GM23338 (cell line): ENCODE measurements at regions not wholly inside any gene's neighbourhood (a gene's known extent, or its start where the extent isn't known, plus 50 kb on each side); places are given as distances from the start of the nearest gene placed in this dataset.

Experiments used
- CREB1 ChIP-seq: fragments of 250-450 bp; sonication (Bioruptor Pico); IDR thresholded peaks from 2 replicates; pipeline ENCODE4 v1.5.0; 2020; ENCODE audit warnings: low read depth, mild to moderate bottlenecking, moderate library complexity
- CTCF ChIP-seq, 2 experiments: fragments of 200-600 bp in 1 of 2; sonication (generic) in 1 of 2; conservative IDR thresholded peaks; 2 replicates each; pipeline versions ENCODE4 v1.5.1 to v1.6.1; 2016 to 2017; ENCODE audit warnings: antibody characterized with exemption in 2 of 2, low read depth in 2 of 2, mild to moderate bottlenecking in 2 of 2, moderate library complexity in 1 of 2
- ETS1 ChIP-seq: IDR thresholded peaks from 2 replicates; pipeline ENCODE4 v1.6.1; 2016; ENCODE audit warnings: antibody characterized with exemption
- EZH2 ChIP-seq: fragments of 200-600 bp; sonication (generic); IDR thresholded peaks from one replicate; pipeline ENCODE4 v1.8.0; 2017; ENCODE audit warnings: antibody characterized with exemption, mild to moderate bottlenecking, low read depth; ENCODE audit not compliant: unreplicated experiment
- EZH2phosphoT487 ChIP-seq: fragments of 200-600 bp; sonication (generic); IDR thresholded peaks from one replicate; pipeline ENCODE4 v1.8.1; 2018; ENCODE audit warnings: antibody characterized with exemption; ENCODE audit not compliant: unreplicated experiment
- JUNB ChIP-seq: IDR thresholded peaks from one replicate; pipeline ENCODE4 v1.6.1; 2016; ENCODE audit warnings: antibody characterized with exemption; ENCODE audit not compliant: unreplicated experiment
- NANOG ChIP-seq: IDR thresholded peaks from 2 replicates; pipeline ENCODE4 v1.6.1; 2016; ENCODE audit warnings: antibody characterized with exemption, borderline replicate concordance
- POLR2AphosphoS5 ChIP-seq: IDR thresholded peaks from 2 replicates; pipeline ENCODE4 v1.6.1; 2016; ENCODE audit warnings: antibody characterized with exemption, low read depth
- STAT1 ChIP-seq: IDR thresholded peaks from one replicate; pipeline ENCODE4 v1.6.1; 2016; ENCODE audit warnings: antibody characterized with exemption; ENCODE audit not compliant: unreplicated experiment
- ZNF114 ChIP-seq: fragments of 250-450 bp; sonication (Bioruptor Pico); IDR thresholded peaks from 2 replicates; pipeline ENCODE4 v1.5.0; 2020; ENCODE audit warnings: mild to moderate bottlenecking, moderate library complexity
- ZNF331 ChIP-seq: fragments of 250-450 bp; sonication (Bioruptor Pico); IDR thresholded peaks from 2 replicates; pipeline ENCODE4 v1.5.0; 2020; ENCODE audit warnings: low read depth, mild to moderate bottlenecking, moderate library complexity
- TF ChIP-seq, protein P1 (sequence below): IDR thresholded peaks from one replicate; pipeline ENCODE4 v1.6.1; 2018; ENCODE audit warnings: antibody characterized with exemption; ENCODE audit not compliant: unreplicated experiment

DNA sequence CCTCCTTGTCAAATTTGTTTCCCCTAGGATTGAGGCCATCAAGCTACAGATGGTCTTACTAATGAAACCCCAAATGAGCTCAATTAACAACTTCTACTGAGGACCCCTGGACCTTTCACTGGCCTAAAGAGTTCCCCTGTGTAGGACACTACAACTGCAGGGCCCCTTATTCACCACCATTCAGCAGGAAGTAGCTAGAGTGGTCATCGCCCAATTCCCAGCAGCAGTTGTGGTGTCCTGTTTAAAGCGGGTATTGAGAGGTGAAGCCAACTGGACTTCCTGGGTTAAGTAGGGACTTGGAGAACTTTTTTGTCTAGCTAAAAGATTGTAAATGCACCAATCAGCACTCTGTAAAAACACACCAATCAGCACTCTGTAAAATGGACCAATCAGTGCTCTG lies 1466.9 kb downstream of the KCNT2 start:
- TF ChIP-seq ZNF114 (no peak), CTCF (conservative IDR thresholded peaks at IDR 0.05; ENCODE audit: low read depth in 2 of 2) (no peak), POLR2AphosphoS5 (no peak), CREB1 (CRISPR knock-in tag) (no peak), EZH2 (no peak), EZH2phosphoT487 (no peak), NANOG (no peak), JUNB (no peak), ZNF331 (CRISPR knock-in tag) (no peak), ETS1 (no peak), STAT1 (no peak)
- TF ChIP-seq, protein P1, sequence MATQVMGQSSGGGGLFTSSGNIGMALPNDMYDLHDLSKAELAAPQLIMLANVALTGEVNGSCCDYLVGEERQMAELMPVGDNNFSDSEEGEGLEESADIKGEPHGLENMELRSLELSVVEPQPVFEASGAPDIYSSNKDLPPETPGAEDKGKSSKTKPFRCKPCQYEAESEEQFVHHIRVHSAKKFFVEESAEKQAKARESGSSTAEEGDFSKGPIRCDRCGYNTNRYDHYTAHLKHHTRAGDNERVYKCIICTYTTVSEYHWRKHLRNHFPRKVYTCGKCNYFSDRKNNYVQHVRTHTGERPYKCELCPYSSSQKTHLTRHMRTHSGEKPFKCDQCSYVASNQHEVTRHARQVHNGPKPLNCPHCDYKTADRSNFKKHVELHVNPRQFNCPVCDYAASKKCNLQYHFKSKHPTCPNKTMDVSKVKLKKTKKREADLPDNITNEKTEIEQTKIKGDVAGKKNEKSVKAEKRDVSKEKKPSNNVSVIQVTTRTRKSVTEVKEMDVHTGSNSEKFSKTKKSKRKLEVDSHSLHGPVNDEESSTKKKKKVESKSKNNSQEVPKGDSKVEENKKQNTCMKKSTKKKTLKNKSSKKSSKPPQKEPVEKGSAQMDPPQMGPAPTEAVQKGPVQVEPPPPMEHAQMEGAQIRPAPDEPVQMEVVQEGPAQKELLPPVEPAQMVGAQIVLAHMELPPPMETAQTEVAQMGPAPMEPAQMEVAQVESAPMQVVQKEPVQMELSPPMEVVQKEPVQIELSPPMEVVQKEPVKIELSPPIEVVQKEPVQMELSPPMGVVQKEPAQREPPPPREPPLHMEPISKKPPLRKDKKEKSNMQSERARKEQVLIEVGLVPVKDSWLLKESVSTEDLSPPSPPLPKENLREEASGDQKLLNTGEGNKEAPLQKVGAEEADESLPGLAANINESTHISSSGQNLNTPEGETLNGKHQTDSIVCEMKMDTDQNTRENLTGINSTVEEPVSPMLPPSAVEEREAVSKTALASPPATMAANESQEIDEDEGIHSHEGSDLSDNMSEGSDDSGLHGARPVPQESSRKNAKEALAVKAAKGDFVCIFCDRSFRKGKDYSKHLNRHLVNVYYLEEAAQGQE = no peak
